PC-3 (cell line): ENCODE measurements at regions not wholly inside any gene's neighbourhood (a gene's known extent, or its start where the extent isn't known, plus 50 kb on each side); places are given as distances from the start of the nearest gene placed in this dataset.
A peak's percentile ranks its signal among the peaks of the same experiment; 100 is the strongest.

ENCODE experiments used
- ATAC-seq: fragments of 200-7000 bp; cut with Tn5 transposase; 2 replicates; pipeline ENCODE4 v1.9.1; 2020; ENCODE audit warnings: mild to moderate bottlenecking, moderate library complexity
- BruUV-seq: library from RNA; stranded (reverse); fragments of 400-500 nt; replicated peaks from 2 replicates; lab custom pipeline; 2021; lab: Mats Ljungman, UMichigan
- CTCF ChIA-PET: fragments of 300-600 bp; sonication (Branson Sonifier 250); formaldehyde crosslinking; loops from one replicate; lab custom pipeline; 2022; ENCODE audit warnings: antibody characterized with exemption; lab: Charles Lee
- POLR2A ChIA-PET: fragments of 300-600 bp; sonication (Branson Sonifier 250); formaldehyde crosslinking; loops from one replicate; lab custom pipeline; 2022; ENCODE audit warnings: antibody characterized with exemption; ENCODE audit not compliant: unreplicated experiment; lab: Charles Lee
- DNase-seq: peaks from one replicate; pipeline ENCODE4 v3.0.0-alpha.2; 2015
- H2AFZ ChIP-seq: fragments of 300-600 bp; sonication (generic); 2 replicates; pipeline ENCODE4 v1.6.0; 2016; ENCODE audit warnings: antibody characterized with exemption, low read length
- H3F3A ChIP-seq: fragments of 300-600 bp; sonication (generic); one replicate; pipeline ENCODE4 v1.6.0; 2017; ENCODE audit warnings: antibody characterized with exemption, low read length, control low read depth, mild to moderate bottlenecking; ENCODE audit not compliant: unreplicated experiment
- H3K27ac ChIP-seq: fragments of 300-600 bp; sonication (generic); 2 replicates; pipeline ENCODE4 v1.5.1; 2016; ENCODE audit warnings: mild to moderate bottlenecking, low read length
- H3K27me3 ChIP-seq: fragments of 300-600 bp; sonication (generic); 2 replicates; pipeline ENCODE4 v1.6.1; 2016; ENCODE audit warnings: low read length, mixed read lengths
- H3K36me3 ChIP-seq: fragments of 300-600 bp; sonication (generic); 2 replicates; pipeline ENCODE4 v1.6.1; 2016; ENCODE audit warnings: low read depth, mixed run types, low read length, mixed read lengths
- H3K4me1 ChIP-seq: fragments of 300-600 bp; sonication (generic); 2 replicates; pipeline ENCODE4 v1.5.1; 2016; ENCODE audit warnings: low read length; ENCODE audit not compliant: insufficient read depth
- H3K4me2 ChIP-seq: fragments of 300-600 bp; sonication (generic); 2 replicates; pipeline ENCODE4 v1.6.0; 2016; ENCODE audit warnings: low read length
- H3K4me3 ChIP-seq: fragments of 300-600 bp; sonication (generic); 2 replicates; pipeline ENCODE4 v1.5.1; 2016; ENCODE audit warnings: mild to moderate bottlenecking, low read length, mixed read lengths
- H3K79me2 ChIP-seq: fragments of 300-600 bp; sonication (generic); 2 replicates; pipeline ENCODE4 v1.6.1; 2017; ENCODE audit warnings: low read length, mixed read lengths
- H3K9ac ChIP-seq: fragments of 300-600 bp; sonication (generic); 2 replicates; pipeline ENCODE4 v1.6.0; 2016; ENCODE audit warnings: mild to moderate bottlenecking, low read length
- H3K9me2 ChIP-seq: fragments of 300-600 bp; sonication (generic); replicated peaks from 2 replicates; pipeline ENCODE4 v1.6.1; 2016; ENCODE audit warnings: mixed run types, low read length, mixed read lengths
- H3K9me3 ChIP-seq: fragments of 300-600 bp; sonication (generic); 2 replicates; pipeline ENCODE4 v1.6.1; 2016; ENCODE audit warnings: low read length, mixed read lengths
- H4K20me1 ChIP-seq: fragments of 300-600 bp; sonication (generic); 2 replicates; pipeline ENCODE4 v1.6.1; 2016; ENCODE audit warnings: low read length, mixed read lengths
- EZH2 ChIP-seq: fragments of 300-600 bp; sonication (generic); IDR thresholded peaks from one replicate; pipeline ENCODE4 v1.6.1; 2017; ENCODE audit warnings: antibody characterized with exemption, mild to moderate bottlenecking, low read length; ENCODE audit not compliant: unreplicated experiment
- EZH2phosphoT487 ChIP-seq: fragments of 300-600 bp; sonication (generic); IDR thresholded peaks from 2 replicates; pipeline ENCODE4 v1.6.1; 2018; ENCODE audit warnings: mild to moderate bottlenecking, antibody characterized with exemption, low read length, borderline replicate concordance
- intact Hi-C: fragments of 100-400 bp; cut with micrococcal nuclease; formaldehyde crosslinking; loops from 2 replicates; pipeline ENCODE4 v1.9.0; 2023
- TF ChIP-seq, protein P1 (sequence below): fragments of 300-600 bp; sonication (generic); conservative IDR thresholded peaks from 2 replicates; pipeline ENCODE4 v1.5.1; 2017; ENCODE audit warnings: antibody characterized with exemption, low read depth, mild to moderate bottlenecking, low read length

DNA sequence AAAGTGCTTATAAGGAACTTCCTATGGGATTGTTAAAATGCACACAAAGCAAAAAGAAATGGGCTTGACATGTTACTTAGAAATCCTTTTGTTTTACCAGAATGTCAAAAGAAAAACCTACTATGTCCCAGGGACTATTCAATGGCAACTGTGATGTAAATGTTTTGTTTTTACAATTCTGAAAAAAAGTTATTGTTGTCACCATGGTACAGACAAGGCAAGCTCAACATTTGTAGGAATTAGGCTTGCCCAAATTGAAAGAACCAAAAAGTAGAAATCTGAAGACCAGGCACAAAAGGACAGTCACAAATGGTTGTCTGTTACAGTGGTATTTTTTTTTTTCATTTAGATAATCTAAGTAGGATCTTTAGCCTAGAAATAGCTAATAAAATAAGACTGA is 638.6 kb downstream of the STPG2 start:
- TF ChIP-seq EZH2phosphoT487 = no peak
- TF ChIP-seq, protein P1, sequence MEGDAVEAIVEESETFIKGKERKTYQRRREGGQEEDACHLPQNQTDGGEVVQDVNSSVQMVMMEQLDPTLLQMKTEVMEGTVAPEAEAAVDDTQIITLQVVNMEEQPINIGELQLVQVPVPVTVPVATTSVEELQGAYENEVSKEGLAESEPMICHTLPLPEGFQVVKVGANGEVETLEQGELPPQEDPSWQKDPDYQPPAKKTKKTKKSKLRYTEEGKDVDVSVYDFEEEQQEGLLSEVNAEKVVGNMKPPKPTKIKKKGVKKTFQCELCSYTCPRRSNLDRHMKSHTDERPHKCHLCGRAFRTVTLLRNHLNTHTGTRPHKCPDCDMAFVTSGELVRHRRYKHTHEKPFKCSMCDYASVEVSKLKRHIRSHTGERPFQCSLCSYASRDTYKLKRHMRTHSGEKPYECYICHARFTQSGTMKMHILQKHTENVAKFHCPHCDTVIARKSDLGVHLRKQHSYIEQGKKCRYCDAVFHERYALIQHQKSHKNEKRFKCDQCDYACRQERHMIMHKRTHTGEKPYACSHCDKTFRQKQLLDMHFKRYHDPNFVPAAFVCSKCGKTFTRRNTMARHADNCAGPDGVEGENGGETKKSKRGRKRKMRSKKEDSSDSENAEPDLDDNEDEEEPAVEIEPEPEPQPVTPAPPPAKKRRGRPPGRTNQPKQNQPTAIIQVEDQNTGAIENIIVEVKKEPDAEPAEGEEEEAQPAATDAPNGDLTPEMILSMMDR = no peak
- TF ChIP-seq EZH2 = no peak
- no TSS peak for BruUV-seq
- Histone ChIP-seq H3K36me3 (no peaks in the 10 kb centered on the region), H2AFZ (no peak overlapping the region; the same call in 1 of the 2 replicates), H4K20me1 (no peaks in the 10 kb centered on the region), H3K9ac (no peak overlapping the region), H3K27ac (no peak overlapping the region), H3K4me2 (peak overlapping the region; percentile 41), H3K9me3 (no peaks in the 10 kb centered on the region), H3K9me2 (no peaks in the 10 kb centered on the region), H3K27me3 (no peaks in the 10 kb centered on the region), H3F3A (no peaks in the 10 kb centered on the region), H3K4me1 (peaks cover 19% of the 10 kb centered on the region), H3K79me2 (no peaks in the 10 kb centered on the region), H3K4me3 (no peak overlapping the region)
- DNase-seq (no peak), ATAC-seq (no peak)
- CTCF ChIA-PET = no interaction called here
- POLR2A ChIA-PET = interaction anchor here (0.6 kb wide), 1 partner anchor 21 kb away, joined by 3 read pairs; no protein-coding TSS in a partner anchor
- intact Hi-C loops = no loop called here

DNA sequence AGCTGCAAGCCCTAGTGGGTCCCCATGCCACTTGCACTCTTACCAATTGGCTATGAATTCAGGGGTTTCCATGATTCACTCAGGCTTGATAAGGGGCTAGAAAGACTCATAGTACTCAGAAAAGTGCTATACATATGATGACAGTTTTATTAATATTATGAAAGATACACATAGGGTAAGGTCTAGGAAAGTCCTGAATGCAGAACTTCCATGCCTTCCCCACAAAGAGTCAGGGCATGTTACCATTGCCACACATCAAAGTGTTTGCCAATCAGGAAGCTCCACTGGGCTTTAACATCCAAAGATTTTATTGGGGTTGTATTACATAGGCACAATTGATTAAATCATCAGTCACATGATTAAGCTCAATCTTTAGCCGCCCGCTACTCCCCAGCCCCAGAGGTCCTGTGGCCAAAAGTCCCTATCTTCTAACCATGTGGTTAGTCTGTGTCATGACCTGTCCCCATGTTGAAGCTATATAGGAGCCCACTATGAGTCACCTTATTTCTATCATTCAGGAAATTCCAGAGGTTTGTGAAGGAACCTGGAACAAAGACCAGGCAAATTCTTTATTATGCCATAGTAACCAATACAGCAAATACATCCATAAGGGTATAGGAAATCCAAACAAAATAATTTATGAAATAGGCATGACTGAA is 635.6 kb downstream of the STPG2 start:
- H3K4me3 ChIP-seq = no peak overlapping the region
- H3K79me2 ChIP-seq = no peaks in the 10 kb centered on the region
- POLR2A ChIA-PET = no interaction called here
- BruUV-seq = no TSS peak
- DNase-seq (peak; percentile 55), ATAC-seq (peak; percentile 49; the same call in 1 of the 2 replicates)
- CTCF ChIA-PET = no interaction called here
- H3K27me3 ChIP-seq = no peaks in the 10 kb centered on the region
- H3K27ac ChIP-seq = 0 out of 2 replicates have a peak overlapping the region, but pooled peaks have one; percentile 7
- intact Hi-C loops = no loop called here
- no peaks in the 10 kb centered on the region for H3K9me2 ChIP-seq
- peaks cover 19% of the 10 kb centered on the region for H3K4me1 ChIP-seq
- H3K9ac ChIP-seq = no peak overlapping the region
- no peaks in the 10 kb centered on the region for H3F3A ChIP-seq
- H3K4me2 ChIP-seq = no peak overlapping the region
- H3K9me3 ChIP-seq = no peaks in the 10 kb centered on the region
- no peaks in the 10 kb centered on the region for H4K20me1 ChIP-seq
- H3K36me3 ChIP-seq = no peaks in the 10 kb centered on the region
- H2AFZ ChIP-seq = no peak overlapping the region
- TF ChIP-seq EZH2 = no peak
- TF ChIP-seq EZH2phosphoT487 = no peak
- TF ChIP-seq, protein P1 = no peak
